LNCAP (cell line): ENCODE measurements at regions not wholly inside any gene's neighbourhood (a gene's known extent, or its start where the extent isn't known, plus 50 kb on each side); places are given as distances from the start of the nearest gene placed in this dataset.

Experiments
- TF ChIP-seq, protein P1 (sequence below): fragments of 450-650 bp; IDR thresholded peaks from 2 replicates; pipeline ENCODE4 v1.5.1; 2017; ENCODE audit warnings: mild to moderate bottlenecking

DNA sequence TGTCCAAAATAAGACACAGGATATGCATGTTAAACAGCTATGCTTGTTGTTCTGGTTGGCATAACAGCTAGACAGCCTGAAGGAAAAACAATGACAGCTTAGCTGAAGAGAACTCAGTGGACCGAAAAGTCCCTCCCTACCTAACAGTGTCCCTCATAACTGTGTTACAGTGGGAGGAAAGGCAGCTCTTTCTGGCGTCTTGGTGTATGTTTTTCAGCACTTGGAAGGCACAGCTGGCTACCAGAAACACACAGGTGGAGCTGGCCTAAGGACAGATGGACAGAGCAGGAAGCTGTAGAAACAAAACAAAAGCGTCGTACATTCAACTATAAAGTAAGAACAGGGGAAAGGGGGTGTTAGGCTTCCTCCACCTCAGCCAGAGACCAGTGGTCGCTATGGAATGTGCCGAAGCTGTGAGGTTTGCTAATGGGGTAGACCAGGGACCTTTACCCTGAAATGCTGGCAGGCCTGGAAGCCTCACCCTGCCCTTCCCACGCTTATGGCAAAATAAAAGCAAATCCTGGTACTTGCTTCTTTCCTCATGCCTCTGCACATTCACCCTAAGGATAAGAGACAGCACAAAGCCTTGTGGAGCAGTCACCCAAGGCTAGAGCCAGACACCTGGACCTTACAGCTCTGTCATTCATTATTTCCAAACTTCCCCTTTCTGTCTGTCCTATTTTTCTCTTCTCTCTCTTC is 103.5 kb upstream of the TRIB2 start:
- TF ChIP-seq, protein P1, sequence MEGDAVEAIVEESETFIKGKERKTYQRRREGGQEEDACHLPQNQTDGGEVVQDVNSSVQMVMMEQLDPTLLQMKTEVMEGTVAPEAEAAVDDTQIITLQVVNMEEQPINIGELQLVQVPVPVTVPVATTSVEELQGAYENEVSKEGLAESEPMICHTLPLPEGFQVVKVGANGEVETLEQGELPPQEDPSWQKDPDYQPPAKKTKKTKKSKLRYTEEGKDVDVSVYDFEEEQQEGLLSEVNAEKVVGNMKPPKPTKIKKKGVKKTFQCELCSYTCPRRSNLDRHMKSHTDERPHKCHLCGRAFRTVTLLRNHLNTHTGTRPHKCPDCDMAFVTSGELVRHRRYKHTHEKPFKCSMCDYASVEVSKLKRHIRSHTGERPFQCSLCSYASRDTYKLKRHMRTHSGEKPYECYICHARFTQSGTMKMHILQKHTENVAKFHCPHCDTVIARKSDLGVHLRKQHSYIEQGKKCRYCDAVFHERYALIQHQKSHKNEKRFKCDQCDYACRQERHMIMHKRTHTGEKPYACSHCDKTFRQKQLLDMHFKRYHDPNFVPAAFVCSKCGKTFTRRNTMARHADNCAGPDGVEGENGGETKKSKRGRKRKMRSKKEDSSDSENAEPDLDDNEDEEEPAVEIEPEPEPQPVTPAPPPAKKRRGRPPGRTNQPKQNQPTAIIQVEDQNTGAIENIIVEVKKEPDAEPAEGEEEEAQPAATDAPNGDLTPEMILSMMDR: no peak

DNA sequence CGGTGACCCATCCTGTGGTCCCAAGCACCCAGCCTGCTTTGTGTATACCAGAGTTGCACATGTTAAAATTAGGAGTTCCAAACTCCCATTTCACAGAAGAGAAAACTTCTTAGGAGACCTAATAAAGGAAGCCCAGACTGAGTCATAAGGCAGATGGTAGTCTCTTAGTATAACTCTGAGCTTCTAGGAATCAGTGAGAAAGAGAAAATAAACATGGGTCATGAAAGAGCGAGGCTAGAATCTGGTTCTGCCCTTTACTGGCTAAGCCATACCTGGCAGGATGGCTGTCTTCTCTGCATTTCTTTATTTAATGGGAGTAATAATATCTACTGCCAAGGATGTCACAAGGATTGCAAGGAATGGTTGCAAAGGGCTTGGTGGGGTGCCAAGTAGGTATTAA is 101.2 kb upstream of the TRIB2 start:
- TF ChIP-seq, protein P1: no peak

DNA sequence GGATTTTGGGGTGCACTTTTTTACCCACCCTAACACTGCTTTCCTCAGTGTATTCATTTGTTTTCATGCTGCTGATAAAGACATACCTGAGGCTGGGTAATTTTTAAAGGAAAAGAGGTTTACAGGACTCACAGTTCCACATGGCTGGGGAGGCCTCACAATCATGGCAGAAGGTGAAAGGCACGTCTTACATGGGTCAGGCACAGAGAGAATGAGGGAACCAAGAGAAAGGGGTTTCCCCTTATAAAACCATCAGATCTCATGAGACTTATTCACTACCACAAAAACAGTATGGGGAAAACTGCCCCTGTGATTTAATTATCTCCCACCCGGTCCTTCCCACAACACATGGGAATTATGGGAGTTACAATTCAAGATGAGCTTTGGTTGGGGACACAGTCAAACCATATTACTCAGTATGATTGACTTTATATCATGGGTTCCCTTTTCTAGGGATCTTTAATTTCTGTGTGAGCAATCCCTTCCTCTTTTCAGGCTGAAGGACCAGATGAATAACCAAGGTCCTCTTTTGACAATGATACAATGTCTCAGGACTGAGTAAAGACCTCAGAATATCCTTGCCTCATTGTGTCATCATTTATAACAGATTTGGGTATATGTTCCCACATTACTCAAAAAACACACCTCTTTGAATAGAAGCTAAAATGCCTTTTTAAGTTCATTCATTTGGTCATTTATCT is 100.1 kb upstream of the TRIB2 start:
- TF ChIP-seq, protein P1: no peak

DNA sequence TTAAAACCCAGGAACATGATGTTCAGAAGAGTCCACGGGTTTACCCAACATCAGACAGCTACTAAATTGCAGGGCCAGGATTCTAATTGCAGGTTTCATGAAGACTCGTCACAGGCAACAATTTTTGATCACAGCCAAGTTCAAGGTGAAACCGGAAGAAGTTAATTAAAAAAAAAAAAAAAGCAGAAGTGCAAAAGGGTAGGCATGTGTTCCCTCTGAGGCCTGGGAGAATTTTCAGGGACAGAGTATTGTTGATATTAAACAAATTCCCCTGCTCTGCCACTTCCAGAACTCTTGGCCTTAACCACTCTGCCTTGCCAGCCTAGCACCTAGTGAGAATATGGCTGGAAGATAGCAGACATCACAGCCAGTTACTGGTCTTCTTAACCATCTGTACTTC is 99.4 kb upstream of the TRIB2 start:
- TF ChIP-seq, protein P1: no peak

DNA sequence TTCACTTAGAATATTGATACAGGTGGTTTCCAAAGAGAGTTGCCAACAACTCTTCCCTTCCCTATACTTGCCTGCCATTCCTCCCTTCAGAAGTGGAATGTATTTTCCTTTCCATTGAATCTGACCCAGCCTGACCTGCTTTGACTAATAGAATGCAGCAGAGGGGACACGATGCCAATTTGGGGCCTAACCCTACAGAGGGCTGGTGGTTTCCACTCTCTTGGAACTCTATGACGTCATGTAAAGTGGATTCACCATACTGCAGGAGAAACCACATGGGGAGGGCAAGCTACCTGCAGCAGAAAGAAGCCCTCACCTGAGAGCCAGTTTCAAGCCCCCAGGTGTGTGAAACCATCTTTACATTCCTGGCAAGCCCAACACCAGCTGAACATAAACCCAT is 98.9 kb upstream of the TRIB2 start:
- TF ChIP-seq, protein P1: no peak

DNA sequence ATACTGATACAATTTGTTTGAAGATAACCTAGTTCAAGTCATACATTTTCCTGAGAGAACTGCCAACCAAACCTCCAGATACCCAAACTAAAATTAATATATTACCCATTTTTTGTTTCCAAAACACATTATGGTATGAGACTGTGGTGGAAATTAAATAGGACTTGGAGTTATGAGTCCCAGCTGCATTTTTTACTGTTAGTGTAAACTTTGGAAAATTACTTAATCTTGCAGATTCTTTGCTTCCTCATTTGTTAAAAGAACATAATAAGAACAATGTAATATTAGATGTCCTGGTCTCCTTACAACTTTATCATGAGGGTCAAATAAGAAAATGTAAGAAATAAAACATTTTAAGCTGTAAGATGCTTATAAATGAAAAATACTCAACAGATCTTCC is 98.2 kb upstream of the TRIB2 start:
- TF ChIP-seq, protein P1: no peak

DNA sequence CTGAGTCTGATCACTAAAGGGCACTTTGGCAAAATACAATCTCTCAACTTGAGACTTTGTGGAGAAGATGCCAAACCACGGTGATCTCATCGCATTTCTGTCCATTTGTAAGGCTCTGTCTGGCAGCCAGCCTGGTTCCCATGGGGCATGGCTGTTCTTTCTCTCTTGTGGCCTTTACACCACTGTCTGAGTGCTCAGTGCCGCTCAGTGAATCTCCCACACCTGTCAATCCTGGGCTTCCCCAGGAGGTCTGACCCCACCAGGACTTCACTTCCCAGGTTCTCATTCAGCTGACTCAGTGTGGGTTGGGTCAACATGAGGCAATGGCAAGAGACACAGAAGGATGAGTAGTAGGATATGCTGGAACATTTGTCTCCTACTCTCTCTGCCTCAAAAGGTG is 96.8 kb upstream of the TRIB2 start:
- TF ChIP-seq, protein P1: no peak
